HG03520 (cell line): ENCODE measurements at regions not wholly inside any gene's neighbourhood (a gene's known extent, or its start where the extent isn't known, plus 50 kb on each side); places are given as distances from the start of the nearest gene placed in this dataset.
"Not testable (repeated sequence)": the region's sequence is repeated elsewhere in the genome, so short reads cannot be mapped to it uniquely, and the experiment has no call there.

Experiments used
- ATAC-seq: cut with Tn5 transposase; IDR thresholded peaks from one replicate; pipeline ENCODE4 v1.9.1; 2021; ENCODE audit warnings: mild to moderate bottlenecking, moderate library complexity; ENCODE audit not compliant: unreplicated experiment

- no peak for ATAC-seq
Measured at GRCh38 chr6:21908161-21908848, 314.8 kb downstream of the SOX4 start.

DNA sequence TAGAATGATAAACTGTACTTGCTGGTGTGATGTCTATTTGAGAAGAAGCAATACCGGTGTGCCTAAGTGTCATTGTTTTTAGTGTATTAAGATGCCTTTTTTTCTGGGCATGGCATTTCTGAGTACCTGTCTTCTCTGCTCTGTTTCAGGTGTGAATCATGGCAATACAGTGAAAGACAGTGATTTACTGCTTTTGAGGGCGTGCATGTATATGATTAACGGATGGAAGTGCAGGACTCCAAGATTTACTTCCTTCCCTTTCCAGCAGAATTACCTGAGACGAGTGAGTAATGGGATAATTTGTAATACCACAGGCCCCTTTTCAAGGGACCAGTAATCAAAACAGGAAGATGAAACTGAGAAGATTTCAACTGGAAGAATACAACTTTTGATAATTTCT lies 315.8 kb downstream of the SOX4 start:
- ATAC-seq, result no peak

DNA sequence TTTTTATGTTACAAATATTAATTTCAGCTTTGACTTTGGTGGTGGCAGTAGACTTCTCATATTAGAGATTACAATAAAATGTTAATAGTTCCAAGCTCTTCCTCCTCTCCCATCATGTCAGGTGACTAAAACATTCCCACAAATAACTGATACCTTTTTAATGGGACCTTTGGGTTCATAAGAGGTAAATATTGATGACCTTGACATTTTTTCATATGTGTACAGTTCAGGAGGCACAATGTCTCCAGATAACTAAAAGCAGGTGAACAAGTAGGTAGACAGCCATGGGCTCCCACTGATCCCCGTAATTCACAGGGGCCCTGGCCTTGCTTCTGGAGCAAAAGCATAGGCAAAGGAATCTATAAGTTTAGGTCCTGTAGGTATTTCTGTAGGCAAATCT lies 317.7 kb downstream of the SOX4 start:
- no peak for ATAC-seq

GRCh38 chr6:21912151-21912832 lies 318.7 kb downstream of the SOX4 start:
- no peak for ATAC-seq

- no peak for ATAC-seq
Measured at GRCh38 chr6:21914121-21914973, 320.8 kb downstream of the SOX4 start.

DNA sequence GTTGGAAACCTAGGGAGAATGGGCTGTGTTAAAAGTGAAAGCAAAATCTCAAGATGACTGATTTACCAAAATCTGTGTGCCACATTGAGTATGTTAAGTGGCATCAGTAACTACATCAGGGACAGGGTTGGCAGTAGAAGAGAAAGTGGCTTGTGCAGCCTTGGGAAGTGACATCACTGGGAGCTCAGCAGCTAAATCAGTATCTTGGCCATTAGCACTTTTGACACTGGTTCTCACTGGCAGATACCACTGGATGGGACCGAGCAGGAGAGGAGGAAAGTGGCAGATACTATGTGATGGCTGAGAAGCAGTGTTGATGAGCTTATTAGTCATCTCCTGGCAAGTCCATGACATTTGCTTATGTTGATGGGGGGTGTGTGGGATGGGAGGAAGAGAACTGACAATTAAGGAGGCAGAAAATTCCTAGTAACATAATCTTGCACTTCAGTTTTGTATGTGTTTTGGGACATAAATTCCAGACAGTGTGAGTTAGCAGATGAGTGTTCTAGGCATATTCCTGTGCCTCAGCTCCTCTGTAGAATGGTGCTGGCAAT lies 322.2 kb downstream of the SOX4 start:
- no peak for ATAC-seq

GRCh38 chr6:21918041-21918440 lies 324.5 kb downstream of the SOX4 start:
- no peak for ATAC-seq

- ATAC-seq, result no peak
Measured at GRCh38 chr6:21918666-21919065, 325.1 kb downstream of the SOX4 start.

GRCh38 chr6:21922086-21922485 lies 328.5 kb downstream of the SOX4 start:
- ATAC-seq, result no peak

- ATAC-seq, result no peak
Measured at GRCh38 chr6:21924002-21924401, 330.5 kb downstream of the SOX4 start.

DNA sequence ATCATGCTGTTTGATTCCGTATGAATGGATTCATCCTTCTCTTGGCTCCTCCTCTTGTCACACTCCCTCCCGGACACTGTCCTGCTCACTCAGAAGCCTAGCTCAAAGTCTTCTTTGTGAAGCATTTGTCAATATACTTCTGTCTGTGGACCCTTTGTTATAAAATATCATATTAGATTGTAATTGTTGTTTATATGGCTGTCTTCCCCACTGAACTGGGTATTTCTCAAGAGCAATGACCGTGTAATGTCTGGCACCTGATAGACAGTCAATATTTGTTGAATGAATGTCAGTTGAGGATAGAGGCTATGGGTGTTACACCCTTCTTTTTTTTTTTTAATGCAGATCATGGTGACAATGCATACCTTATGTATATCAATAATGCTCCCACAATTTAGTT lies 335.3 kb downstream of the SOX4 start:
- no peak for ATAC-seq

DNA sequence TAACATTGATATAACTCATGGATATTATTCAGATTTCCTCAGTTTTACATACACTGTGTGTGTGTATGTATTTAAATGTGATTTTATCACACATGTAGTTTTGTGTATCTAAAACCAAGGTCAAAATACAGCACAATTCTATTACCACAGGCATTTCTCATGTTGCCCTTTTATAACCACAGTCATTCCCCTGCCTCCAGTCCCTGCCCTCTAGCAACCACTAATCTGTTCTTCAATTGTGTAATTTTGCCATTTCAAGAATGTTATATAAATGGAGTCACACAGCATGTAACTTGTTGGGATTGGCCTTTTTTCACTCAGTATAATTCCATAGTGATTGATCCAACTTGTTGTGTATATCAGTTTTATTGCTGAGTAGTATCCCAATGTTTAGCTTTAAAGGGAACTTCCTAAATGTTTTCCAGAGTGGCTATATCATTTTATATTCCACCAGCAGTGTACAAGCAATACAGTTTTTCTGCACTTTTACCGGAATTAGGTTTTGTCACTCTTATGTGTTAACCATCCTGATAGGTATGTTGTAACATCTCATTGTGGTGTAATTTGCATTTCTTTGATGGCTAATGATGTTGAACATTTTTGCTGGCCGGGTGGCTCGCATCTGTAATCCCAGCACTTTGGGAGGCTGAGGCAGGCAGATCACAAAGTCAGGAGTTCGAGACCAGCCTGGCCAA lies 338.2 kb downstream of the SOX4 start:
- no peak for ATAC-seq

DNA sequence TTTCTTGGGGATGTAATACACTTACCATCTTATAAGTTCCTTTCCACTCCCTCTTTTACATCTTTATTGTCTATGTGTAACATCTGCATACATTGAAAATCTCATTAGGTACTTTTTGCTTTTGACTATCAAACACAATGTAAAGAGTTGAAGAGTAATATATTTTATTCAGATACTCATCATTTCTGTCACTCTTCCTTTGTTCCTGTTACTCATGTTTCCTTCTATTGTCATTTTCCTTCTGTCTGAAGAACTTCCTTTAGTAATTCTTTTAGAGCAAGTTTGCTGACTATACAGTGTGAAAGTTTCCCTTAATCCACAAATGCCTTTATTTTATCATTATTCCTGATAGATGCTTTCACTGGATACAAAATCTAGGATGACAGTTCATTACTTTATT lies 339.8 kb downstream of the SOX4 start:
- ATAC-seq, result no peak

GRCh38 chr6:21935142-21935541 lies 341.6 kb downstream of the SOX4 start:
- no peak for ATAC-seq

GRCh38 chr6:21935561-21936028 lies 342.0 kb downstream of the SOX4 start:
- ATAC-seq, result no peak

DNA sequence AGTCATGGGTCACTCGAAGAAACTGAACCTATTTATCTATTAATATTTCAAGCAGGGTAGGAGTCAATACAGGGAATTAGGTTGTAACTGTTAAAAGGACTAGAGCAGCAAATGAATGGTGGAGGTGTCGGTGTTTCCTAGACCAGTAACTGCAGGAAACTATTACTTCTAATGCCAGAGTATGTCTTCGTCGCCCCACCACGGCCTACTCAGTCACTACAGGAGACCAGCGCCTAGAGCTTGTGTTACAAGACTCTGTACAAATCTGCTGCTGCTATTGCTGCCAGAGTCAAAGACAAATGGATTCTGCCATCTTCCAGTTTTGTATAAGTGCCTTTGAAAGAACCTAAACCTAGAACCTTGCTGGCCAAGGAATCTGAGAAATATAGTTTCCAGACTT lies 343.9 kb downstream of the SOX4 start:
- no peak for ATAC-seq

- not testable (repeated sequence) for ATAC-seq
Measured at GRCh38 chr6:21939066-21939465, 345.5 kb downstream of the SOX4 start.

DNA sequence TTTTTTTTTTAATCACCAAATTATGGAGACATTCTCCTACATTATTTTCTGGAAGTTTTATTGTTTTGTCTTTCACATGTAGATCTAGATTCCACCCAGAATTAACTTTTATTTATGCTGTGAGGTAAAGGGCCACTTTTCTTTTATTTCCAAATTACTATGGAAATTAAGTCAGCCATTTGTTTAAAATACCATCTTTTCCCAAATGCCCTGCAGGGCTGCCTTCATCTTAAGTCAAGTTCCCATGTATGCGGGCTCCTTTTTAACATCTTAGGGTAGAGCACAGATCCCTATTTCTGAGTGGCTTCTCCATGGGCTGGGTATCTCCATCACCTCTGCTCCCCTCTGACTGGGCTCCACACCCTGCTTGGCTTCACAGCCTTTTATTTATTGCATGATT lies 348.4 kb downstream of the SOX4 start:
- ATAC-seq, result no peak

DNA sequence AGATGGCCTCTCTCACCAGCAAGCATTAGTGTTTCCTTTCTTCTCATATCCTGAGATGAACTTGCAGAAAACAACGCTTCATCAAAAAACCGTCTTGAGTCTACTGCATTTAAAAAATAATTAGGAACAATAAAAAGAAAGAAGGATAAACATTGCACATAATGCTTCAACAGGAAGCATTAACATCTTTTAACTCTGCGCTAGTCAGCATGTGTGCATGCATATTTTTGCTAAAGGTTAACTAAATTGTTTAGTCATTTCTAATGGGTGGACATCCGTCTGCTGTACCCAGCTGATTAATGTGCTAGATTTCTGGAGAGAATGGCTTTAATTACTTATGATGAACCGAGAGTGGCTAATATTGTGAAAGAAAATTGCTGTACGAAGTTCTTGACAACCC lies 349.3 kb downstream of the SOX4 start:
- no peak for ATAC-seq

- no peak for ATAC-seq
Measured at GRCh38 chr6:21946298-21946783, 350.5 kb downstream of the PRL start.

- not testable (repeated sequence) for ATAC-seq
Measured at GRCh38 chr6:21947227-21947626, 349.6 kb downstream of the PRL start.
